CD4-positive, alpha-beta memory T cell (primary cell): ENCODE measurements at regions not wholly inside any gene's neighbourhood (a gene's known extent, or its start where the extent isn't known, plus 50 kb on each side); places are given as distances from the start of the nearest gene placed in this dataset.

Experiments
- CTCF ChIA-PET: fragments of 350-600 bp; sonication (Branson Sonifier 250); formaldehyde crosslinking; loops from one replicate; lab custom pipeline; 2021; ENCODE audit warnings: inconsistent platforms; ENCODE audit not compliant: partially characterized antibody; lab: Charles Lee
- POLR2A ChIA-PET: fragments of 350-600 bp; sonication (Branson Sonifier 250); formaldehyde crosslinking; loops from one replicate; lab custom pipeline; 2021; ENCODE audit not compliant: partially characterized antibody; lab: Charles Lee
- DNase-seq, 5 donors: peaks; one replicate each; pipeline versions ENCODE4 v3.0.0 to v3.0.0-alpha.2; 2020 to 2022; ENCODE audit warnings: mixed read lengths in 1 of 5
- H3K27ac ChIP-seq: one replicate; pipeline ENCODE4 v1.7.0; 2013; ENCODE audit warnings: low read depth, low read length
- H3K27me3 ChIP-seq: 2 replicates; pipeline ENCODE4 v1.7.0; 2013; ENCODE audit warnings: mild to moderate bottlenecking, low read length, moderate library complexity; ENCODE audit not compliant: insufficient read depth
- H3K36me3 ChIP-seq: 2 replicates; pipeline ENCODE4 v1.7.0; 2013; ENCODE audit warnings: mild to moderate bottlenecking, low read length, moderate library complexity; ENCODE audit not compliant: insufficient read depth
- H3K4me1 ChIP-seq: 2 replicates; pipeline ENCODE4 v1.7.0; 2013; ENCODE audit warnings: mild to moderate bottlenecking, low read length, moderate library complexity; ENCODE audit not compliant: insufficient read depth
- H3K4me3 ChIP-seq, 2 donors: one replicate each; pipeline ENCODE4 v1.7.0; 2013; ENCODE audit warnings: low read length in 2 of 2, mild to moderate bottlenecking in 1 of 2
- H3K9me3 ChIP-seq, 2 donors: one replicate each; pipeline ENCODE4 v1.7.0; 2013; ENCODE audit warnings: low read length in 2 of 2, control low read depth in 1 of 2; ENCODE audit not compliant: control insufficient read depth in 1 of 2
- H3K27ac Mint-ChIP-seq, 7 donors: one replicate each; pipeline ENCODE4 v1.8.0; 2020 to 2021; ENCODE audit warnings: mixed read lengths in 7 of 7, mild to moderate bottlenecking in 6 of 7, inconsistent platforms in 3 of 7, moderate library complexity in 3 of 7
- H3K27me3 Mint-ChIP-seq, 2 donors: one replicate each; pipeline ENCODE4 v1.8.0; 2020 to 2021; ENCODE audit warnings: mixed read lengths in 2 of 2
- H3K36me3 Mint-ChIP-seq, 2 donors: one replicate each; pipeline ENCODE4 v1.8.0; 2020 to 2021; ENCODE audit warnings: mixed read lengths in 2 of 2, inconsistent platforms in 1 of 2, mild to moderate bottlenecking in 1 of 2
- H3K4me1 Mint-ChIP-seq, 4 donors: one replicate each; pipeline ENCODE4 v1.8.0; 2020 to 2021; ENCODE audit warnings: mixed read lengths in 4 of 4, mild to moderate bottlenecking in 1 of 4
- H3K4me3 Mint-ChIP-seq, 8 donors: one replicate each; pipeline ENCODE4 v1.8.0; 2020 to 2021; ENCODE audit warnings: mixed read lengths in 8 of 8, mild to moderate bottlenecking in 7 of 8, moderate library complexity in 6 of 8, inconsistent platforms in 3 of 8
- H3K9me3 Mint-ChIP-seq, 8 donors: one replicate each; pipeline ENCODE4 v1.8.0; 2020 to 2021; ENCODE audit warnings: mixed read lengths in 8 of 8, mild to moderate bottlenecking in 5 of 8, inconsistent platforms in 3 of 8, moderate library complexity in 1 of 8
- intact Hi-C: fragments of 100-400 bp; cut with micrococcal nuclease; formaldehyde crosslinking; loops from one replicate; pipeline ENCODE4 v1.15.1; 2023

DNA sequence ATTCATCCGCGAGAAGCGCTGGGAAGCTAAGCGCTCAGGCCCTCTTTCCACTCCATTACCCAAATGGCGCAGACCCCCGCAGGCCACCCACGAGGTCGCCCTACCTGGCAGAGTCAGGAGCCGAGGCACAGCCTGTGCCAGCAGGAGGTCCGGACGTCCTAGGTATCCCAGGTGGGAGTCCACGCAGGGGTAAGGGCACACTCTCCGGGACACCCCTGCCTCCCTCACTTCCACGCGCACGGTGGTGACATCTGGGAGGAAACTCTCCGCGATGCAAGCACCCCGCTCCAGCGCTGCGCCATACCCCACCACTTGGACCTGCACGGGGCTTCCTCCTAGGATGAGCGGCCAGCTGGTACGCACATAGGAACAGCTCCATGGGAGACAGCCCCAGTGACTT is 95.1 kb upstream of the ARHGEF7 start:
- ChIA-PET CTCF (no interaction called here), POLR2A (no interaction called here)
- Mint-ChIP-seq H3K27me3 (peaks cover 7 to 15% of the 10 kb centered on the region in 2 donors), H3K36me3 (no peaks in the 10 kb centered on the region), H3K4me1 (no peaks in the 10 kb centered on the region), H3K27ac (no peak overlapping the region), H3K9me3 (peaks cover 3 to 32% (median 23%) of the 10 kb centered on the region in 8 donors), H3K4me3 (no peak overlapping the region)
- DNase-seq = no peak
- no peaks in the 10 kb centered on the region for H3K36me3 ChIP-seq
- H3K9me3 ChIP-seq = peaks cover 0 to 7% of the 10 kb centered on the region in 2 donors
- H3K4me3 ChIP-seq = no peak overlapping the region
- no peaks in the 10 kb centered on the region for H3K27me3 ChIP-seq
- intact Hi-C loops = no loop called here
- H3K4me1 ChIP-seq = no peaks in the 10 kb centered on the region
- H3K27ac ChIP-seq = no peak overlapping the region

GRCh38 chr13:111017755-111018459 is 97.2 kb upstream of the ARHGEF7 start:
- intact Hi-C loops = no loop called here
- Mint-ChIP-seq H3K4me1 (no peaks in the 10 kb centered on the region), H3K4me3 (no peak overlapping the region), H3K9me3 (peaks cover 3 to 28% (median 21%) of the 10 kb centered on the region in 8 donors), H3K36me3 (no peaks in the 10 kb centered on the region), H3K27ac (no peak overlapping the region), H3K27me3 (peaks cover 3 to 7% of the 10 kb centered on the region in 2 donors)
- H3K27me3 ChIP-seq = no peaks in the 10 kb centered on the region
- H3K4me3 ChIP-seq = no peak overlapping the region
- H3K27ac ChIP-seq = no peak overlapping the region
- ChIA-PET POLR2A (no interaction called here), CTCF (no interaction called here)
- no peak for DNase-seq
- H3K36me3 ChIP-seq = no peaks in the 10 kb centered on the region
- no peaks in the 10 kb centered on the region for H3K4me1 ChIP-seq
- peaks cover 0 to 7% of the 10 kb centered on the region in 2 donors for H3K9me3 ChIP-seq

- Mint-ChIP-seq H3K27ac (no peak overlapping the region), H3K36me3 (no peaks in the 10 kb centered on the region), H3K4me3 (no peak overlapping the region), H3K4me1 (peaks cover 0 to 2% (median 0%) of the 10 kb centered on the region in 4 donors), H3K27me3 (peaks cover 1 to 6% of the 10 kb centered on the region in 2 donors), H3K9me3 (peaks cover 0 to 3% (median 0%) of the 10 kb centered on the region in 8 donors)
- no peak overlapping the region for H3K27ac ChIP-seq
- intact Hi-C loops = no loop called here
- no peaks in the 10 kb centered on the region for H3K4me1 ChIP-seq
- no peak overlapping the region for H3K4me3 ChIP-seq
- CTCF ChIA-PET = no interaction called here
- no peak for DNase-seq
- POLR2A ChIA-PET = no interaction called here
- H3K27me3 ChIP-seq = no peaks in the 10 kb centered on the region
- no peaks in the 10 kb centered on the region for H3K9me3 ChIP-seq
- H3K36me3 ChIP-seq = no peaks in the 10 kb centered on the region
Observed at GRCh38 chr13:111013196-111013595, 98.3 kb upstream of the ANKRD10 start.

DNA sequence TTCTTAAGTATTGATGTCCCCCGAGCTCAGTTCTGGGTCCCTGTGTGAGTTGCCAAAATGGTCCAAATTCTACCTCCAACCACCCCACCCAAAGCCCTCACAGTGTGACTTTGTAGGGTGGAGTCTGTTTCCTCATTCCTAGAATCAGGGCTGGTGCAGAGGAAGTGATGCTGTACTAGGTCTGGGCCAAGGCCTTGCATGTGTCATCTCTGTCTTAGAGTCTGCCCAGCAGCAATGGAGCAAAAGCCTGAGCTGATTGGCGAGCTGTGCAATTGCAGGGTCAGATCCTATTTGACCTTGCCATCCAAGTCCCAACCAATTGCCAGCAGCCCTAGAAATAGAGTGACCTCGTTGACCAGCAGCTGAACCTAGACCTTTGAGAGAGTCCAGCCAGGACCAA is 97.0 kb upstream of the ANKRD10 start:
- no peak for DNase-seq
- Histone ChIP-seq H3K4me3 (no peak overlapping the region), H3K27ac (no peak overlapping the region), H3K4me1 (no peaks in the 10 kb centered on the region), H3K27me3 (no peaks in the 10 kb centered on the region), H3K36me3 (no peaks in the 10 kb centered on the region), H3K9me3 (no peaks in the 10 kb centered on the region)
- H3K4me3 Mint-ChIP-seq = no peak overlapping the region
- no peaks in the 10 kb centered on the region for H3K36me3 Mint-ChIP-seq
- peaks cover 6 to 8% of the 10 kb centered on the region in 2 donors for H3K27me3 Mint-ChIP-seq
- CTCF ChIA-PET = interaction anchor here (1.5 kb wide), 1 partner anchor 12 kb away, joined by 3 read pairs; no protein-coding TSS in a partner anchor
- intact Hi-C loops = no loop called here
- H3K9me3 Mint-ChIP-seq = no peaks in the 10 kb centered on the region
- POLR2A ChIA-PET = interaction anchor here (0.6 kb wide), 1 partner anchor 22 kb away, joined by 3 read pairs; no protein-coding TSS in a partner anchor
- H3K4me1 Mint-ChIP-seq = peaks cover 0 to 2% (median 0%) of the 10 kb centered on the region in 4 donors
- peak overlapping the region in 1 of 7 donors; percentile 62 for H3K27ac Mint-ChIP-seq

DNA sequence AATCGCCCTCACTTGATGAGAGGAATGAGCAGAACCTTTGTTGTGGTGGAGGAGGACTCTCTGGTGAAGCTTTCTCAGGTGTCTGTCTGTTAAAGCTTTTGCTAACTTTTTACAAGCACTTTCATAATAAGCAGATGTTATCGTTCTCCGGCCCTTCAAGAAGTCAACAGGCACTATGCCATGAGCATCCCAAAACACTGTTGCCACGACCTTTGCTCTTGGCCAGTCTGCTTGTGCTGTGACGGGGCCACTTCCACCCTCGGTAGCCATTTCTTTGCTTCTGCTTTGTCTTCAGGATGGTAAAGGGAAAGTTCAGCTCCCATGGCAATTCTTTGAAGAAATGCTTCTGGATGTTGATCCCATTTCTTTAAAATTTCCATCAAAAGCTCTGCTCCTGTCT is 93.5 kb upstream of the ANKRD10 start:
- POLR2A ChIA-PET = no interaction called here
- no peaks in the 10 kb centered on the region for H3K36me3 Mint-ChIP-seq
- H3K9me3 Mint-ChIP-seq = no peaks in the 10 kb centered on the region
- H3K4me3 Mint-ChIP-seq = no peak overlapping the region
- intact Hi-C loops = no loop called here
- no peak overlapping the region for H3K27ac ChIP-seq
- H3K27me3 Mint-ChIP-seq = peaks cover 9 to 13% of the 10 kb centered on the region in 2 donors
- no peaks in the 10 kb centered on the region for H3K36me3 ChIP-seq
- H3K9me3 ChIP-seq = no peaks in the 10 kb centered on the region
- no peak for DNase-seq
- no peaks in the 10 kb centered on the region for H3K4me1 ChIP-seq
- H3K27ac Mint-ChIP-seq = no peak overlapping the region
- H3K27me3 ChIP-seq = no peaks in the 10 kb centered on the region
- CTCF ChIA-PET = no interaction called here
- H3K4me1 Mint-ChIP-seq = peaks cover 0 to 2% (median 0%) of the 10 kb centered on the region in 4 donors
- H3K4me3 ChIP-seq = no peak overlapping the region

DNA sequence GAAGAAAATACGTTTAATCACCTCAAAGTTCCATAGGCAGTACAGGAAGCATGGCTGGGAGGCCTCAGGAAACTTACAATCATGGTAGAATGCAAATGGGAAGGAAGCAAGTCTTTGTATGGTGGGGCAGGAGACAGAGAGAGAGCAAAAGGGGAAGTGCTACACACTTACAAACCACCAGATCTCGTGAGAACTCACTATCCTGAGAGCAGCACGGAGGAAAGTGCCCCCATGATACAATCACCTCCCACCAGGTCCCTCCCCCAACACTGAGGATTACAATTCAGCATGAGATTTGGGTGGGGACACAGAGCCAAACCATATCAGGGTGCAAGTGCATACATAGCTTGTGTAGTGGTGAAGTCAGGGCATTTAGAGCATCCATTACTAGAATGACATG is 92.3 kb upstream of the ANKRD10 start:
- Histone ChIP-seq H3K36me3 (no peaks in the 10 kb centered on the region), H3K9me3 (no peaks in the 10 kb centered on the region), H3K4me3 (no peak overlapping the region), H3K4me1 (no peaks in the 10 kb centered on the region), H3K27me3 (no peaks in the 10 kb centered on the region), H3K27ac (no peak overlapping the region)
- POLR2A ChIA-PET = no interaction called here
- no peaks in the 10 kb centered on the region for H3K9me3 Mint-ChIP-seq
- DNase-seq = no peak
- CTCF ChIA-PET = no interaction called here
- intact Hi-C loops = no loop called here
- H3K4me1 Mint-ChIP-seq = peaks cover 0 to 2% (median 0%) of the 10 kb centered on the region in 4 donors
- H3K27ac Mint-ChIP-seq = no peak overlapping the region
- peaks cover 9 to 13% of the 10 kb centered on the region in 2 donors for H3K27me3 Mint-ChIP-seq
- no peak overlapping the region for H3K4me3 Mint-ChIP-seq
- no peaks in the 10 kb centered on the region for H3K36me3 Mint-ChIP-seq

- Histone ChIP-seq H3K4me3 (no peak overlapping the region), H3K36me3 (no peaks in the 10 kb centered on the region), H3K9me3 (no peaks in the 10 kb centered on the region), H3K27me3 (no peaks in the 10 kb centered on the region), H3K27ac (no peak overlapping the region), H3K4me1 (no peaks in the 10 kb centered on the region)
- H3K27me3 Mint-ChIP-seq = peaks cover 9 to 13% of the 10 kb centered on the region in 2 donors
- intact Hi-C loops = no loop called here
- H3K9me3 Mint-ChIP-seq = no peaks in the 10 kb centered on the region
- H3K36me3 Mint-ChIP-seq = no peaks in the 10 kb centered on the region
- H3K27ac Mint-ChIP-seq = no peak overlapping the region
- ChIA-PET POLR2A (no interaction called here), CTCF (no interaction called here)
- no peak for DNase-seq
- peaks cover 0 to 1% (median 0%) of the 10 kb centered on the region in 4 donors for H3K4me1 Mint-ChIP-seq
- no peak overlapping the region for H3K4me3 Mint-ChIP-seq
Observed at GRCh38 chr13:111006506-111007031, 91.7 kb upstream of the ANKRD10 start.
